ENCODE measurements at regions not wholly inside any gene's neighbourhood (a gene's known extent, or its start where the extent isn't known, plus 50 kb on each side); places are given as distances from the start of the nearest gene placed in this dataset.

DNA sequence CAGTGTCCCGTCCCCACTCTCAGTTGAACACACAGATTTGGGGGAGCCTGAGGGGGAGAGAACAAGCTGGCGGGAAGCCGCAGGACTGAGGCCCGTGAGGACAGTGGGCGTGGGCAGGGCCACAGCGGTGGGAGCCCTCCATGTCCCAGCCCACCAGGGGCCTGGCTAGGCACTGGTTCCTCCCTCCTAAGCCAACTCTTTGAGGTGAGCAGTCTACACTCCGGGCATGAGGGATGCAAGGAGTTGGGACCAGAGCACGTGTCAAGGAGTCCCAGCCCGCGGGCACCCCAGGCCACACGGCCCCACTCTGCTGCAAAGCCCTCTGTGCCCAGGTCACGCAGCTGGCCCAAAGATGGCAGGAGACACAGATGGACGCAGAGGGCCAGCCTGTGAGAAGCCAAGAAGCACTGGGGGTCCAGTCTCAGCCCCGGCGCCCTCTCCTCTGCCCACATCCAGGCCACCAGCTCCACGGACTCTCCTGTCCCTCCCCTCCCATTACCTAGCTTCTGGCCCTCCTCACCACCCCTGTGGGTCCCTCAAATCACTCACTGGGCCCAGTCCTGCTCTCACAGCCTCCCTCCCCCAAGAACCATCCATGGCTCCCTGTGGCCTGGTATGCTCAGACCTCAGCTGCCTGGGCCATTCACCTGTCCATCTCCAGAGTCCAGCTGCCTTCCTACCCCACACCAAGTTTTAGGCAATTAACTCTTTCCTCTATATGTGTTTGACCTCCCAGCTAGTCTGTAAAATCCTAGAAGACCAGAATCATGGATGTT lies 206.5 kb downstream of the RBFOX3 start:
- CTCF ChIA-PET: interaction anchor here (0.6 to 31.1 kb wide), 10 partner anchors 12 to 358 kb away, joined by 3 to 782 read pairs (median 3); no protein-coding TSS in a partner anchor

GRCh38 chr17:79401704-79402674 lies 208.9 kb downstream of the RBFOX3 start:
- H3K27ac ChIP-seq: peak overlapping the region; percentile 27 to 83
- CTCF ChIA-PET: interaction anchor here (0.7 to 31.1 kb wide), 36 partner anchors 8 to 381 kb away, joined by 3 to 782 read pairs (median 5); partner anchors contain the start of gene RBFOX3
- no peak for TF ChIP-seq NPAS2 (CRISPR knock-in tag; IDR thresholded peaks at IDR 0.05; ENCODE audit: borderline replicate concordance)
- no peak for TF ChIP-seq POLR2A (IDR thresholded peaks at IDR 0.05; ENCODE audit: low read length)
- TF ChIP-seq HOXA7 (CRISPR knock-in tag; IDR thresholded peaks at IDR 0.05): no peak
- no peak for TF ChIP-seq KDM1A (IDR thresholded peaks at IDR 0.05; ENCODE audit: low read depth)
- TF ChIP-seq GATA3 (IDR thresholded peaks at IDR 0.05; ENCODE audit: borderline replicate concordance): no peak
- TF ChIP-seq ZSCAN20 (CRISPR knock-in tag; IDR thresholded peaks at IDR 0.05): no peak
- no peak for TF ChIP-seq RNF2 (IDR thresholded peaks at IDR 0.05; ENCODE audit: borderline replicate concordance, low read depth)
- no peak for TF ChIP-seq SMC3 (IDR thresholded peaks at IDR 0.05)
- TF ChIP-seq TFCP2L1 (CRISPR knock-in tag; IDR thresholded peaks at IDR 0.05): no peak
- TF ChIP-seq, protein P1, sequence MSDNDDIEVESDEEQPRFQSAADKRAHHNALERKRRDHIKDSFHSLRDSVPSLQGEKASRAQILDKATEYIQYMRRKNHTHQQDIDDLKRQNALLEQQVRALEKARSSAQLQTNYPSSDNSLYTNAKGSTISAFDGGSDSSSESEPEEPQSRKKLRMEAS (IDR thresholded peaks at IDR 0.05): no peak
- TF ChIP-seq HOXB13 (CRISPR knock-in tag; IDR thresholded peaks at IDR 0.05; ENCODE audit: low read depth): no peak
- TF ChIP-seq PBX3 (IDR thresholded peaks at IDR 0.05): no peak
- no peak for TF ChIP-seq CHD4 (IDR thresholded peaks at IDR 0.05; ENCODE audit: borderline replicate concordance)
- TF ChIP-seq RCOR1 (IDR thresholded peaks at IDR 0.05; ENCODE audit: low read depth, low read length): no peak
- no peak for TF ChIP-seq RFX5 (IDR thresholded peaks at IDR 0.05)
- no peak for TF ChIP-seq EP300 (IDR thresholded peaks at IDR 0.05)
- no peak overlapping the region for H3K4me3 ChIP-seq
- ATAC-seq (peak; percentile 17 to 31; a peak in 4 of 6 replicates), FAIRE-seq (no peak), DNase-seq (ENCODE audit: low read depth in 1 of 2, low spot score in 1 of 2) (no peak)
- peaks cover 24% of the 10 kb centered on the region for H3K4me1 ChIP-seq
- H3K4me2 ChIP-seq: peak overlapping the region; percentile 83
- POLR2A ChIA-PET: interaction anchor here (0.6 to 0.9 kb wide), 2 partner anchors 11 to 230 kb away, joined by 4 to 5 read pairs; no protein-coding TSS in a partner anchor
- 74% methylated on average over 26 of the region's 26 CpGs for WGBS (ENCODE audit: missing lambda C conversion rate)
- no peaks in the 10 kb centered on the region for H3K9me3 ChIP-seq

More for the DNA sequence above, 206.5 kb downstream of the RBFOX3 start:
- ATAC-seq (no peak), FAIRE-seq (no peak), DNase-seq (ENCODE audit: low read depth in 1 of 2, low spot score in 1 of 2) (no peak)
- H3K4me3 ChIP-seq: no peak overlapping the region
- POLR2A ChIA-PET: no interaction called here
- H3K4me1 ChIP-seq: peaks cover 24% of the 10 kb centered on the region
- 0 out of 6 replicates have a peak overlapping the region, but pooled peaks of 1 of the 2 experiments have one; percentile 27 for H3K27ac ChIP-seq
- WGBS (ENCODE audit: missing lambda C conversion rate): 90% methylated on average over 16 of the region's 16 CpGs
- no peaks in the 10 kb centered on the region for H3K9me3 ChIP-seq
- no peak overlapping the region for H3K4me2 ChIP-seq
- TF ChIP-seq ZFP36 (IDR thresholded peaks at IDR 0.05; ENCODE audit: borderline replicate concordance, partially characterized antibody): peak; percentile 71
- no peak for TF ChIP-seq RNF2 (IDR thresholded peaks at IDR 0.05; ENCODE audit: borderline replicate concordance, low read depth)

DNA sequence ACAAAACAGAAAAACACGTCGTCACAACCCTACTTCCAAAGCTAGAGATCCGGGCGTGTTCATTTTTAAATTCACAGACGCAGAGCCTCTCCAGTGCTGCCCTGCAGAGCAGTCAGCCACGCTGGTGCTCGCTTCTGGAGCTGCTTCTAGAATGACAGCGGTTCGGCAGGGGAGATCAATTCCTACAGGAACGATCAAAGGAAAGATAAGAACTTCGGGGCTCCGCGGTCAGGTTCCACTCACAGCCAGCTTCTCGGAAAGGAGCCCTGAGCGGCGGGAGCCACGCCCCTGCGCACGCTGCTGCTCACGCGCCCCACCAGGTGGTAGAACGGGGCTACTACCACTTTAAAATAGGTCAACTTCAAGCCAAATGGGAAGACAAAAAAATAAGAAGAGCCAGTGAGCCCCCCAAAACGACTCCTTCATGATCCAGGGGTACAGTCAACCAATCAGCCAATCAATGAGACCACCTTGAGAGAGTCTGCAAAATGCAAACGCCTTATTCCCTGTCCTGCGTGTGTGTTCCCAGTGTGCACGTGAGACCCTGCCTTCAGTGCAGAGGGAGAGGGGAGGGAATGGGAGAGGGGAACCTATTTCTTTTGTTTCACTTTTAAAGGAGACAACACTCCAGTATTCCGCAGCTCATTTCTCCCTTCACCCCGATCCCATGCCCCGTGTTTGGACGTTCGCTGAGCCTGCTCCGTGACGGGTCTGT lies 209.7 kb downstream of the RBFOX3 start:
- H3K27ac ChIP-seq: peak overlapping the region; percentile 64 to 83
- ChIA-PET CTCF (interaction anchor here (0.5 to 31.1 kb wide), 57 partner anchors 9 to 382 kb away, joined by 3 to 782 read pairs (median 4); partner anchors contain the start of gene RBFOX3), POLR2A (interaction anchor here (0.6 to 0.9 kb wide), 2 partner anchors 10 to 229 kb away, joined by 4 to 5 read pairs; no protein-coding TSS in a partner anchor)
- ATAC-seq: peak; percentile 71 to 89
- H3K9me3 ChIP-seq: no peaks in the 10 kb centered on the region
- H3K4me1 ChIP-seq: peaks cover 24% of the 10 kb centered on the region
- FAIRE-seq: no peak
- 17% methylated on average over 33 of the region's 33 CpGs for WGBS (ENCODE audit: missing lambda C conversion rate)
- peak; percentile 69 to 94 for DNase-seq (ENCODE audit: low read depth in 1 of 2, low spot score in 1 of 2)
- H3K4me3 ChIP-seq: peak overlapping the region; percentile 29
- H3K4me2 ChIP-seq: peak overlapping the region; percentile 83
- TF ChIP-seq TFCP2L1 (CRISPR knock-in tag; IDR thresholded peaks at IDR 0.05) (no peak), RCOR1 (IDR thresholded peaks at IDR 0.05; ENCODE audit: low read depth, low read length) (no peak), ELK1 (IDR thresholded peaks at IDR 0.05; ENCODE audit: low read depth, low read length) (no peak), CTCF (IDR thresholded peaks at IDR 0.05) (peak; percentile 81), ESRRA (IDR thresholded peaks at IDR 0.05; ENCODE audit: borderline replicate concordance, low read length) (no peak), E2F6 (IDR thresholded peaks at IDR 0.05; ENCODE audit: borderline replicate concordance, low read depth) (peak; percentile 46; the same call in 1 of the 2 replicates), FOSB (CRISPR knock-in tag; IDR thresholded peaks at IDR 0.05) (no peak), SMC3 (IDR thresholded peaks at IDR 0.05) (peak; percentile 77), MYC (IDR thresholded peaks at IDR 0.05; ENCODE audit: borderline replicate concordance, low read length) (peak; percentile 80; the same call in 1 of the 2 replicates), HDAC2 (IDR thresholded peaks at IDR 0.05) (no peak), ZFP36 (IDR thresholded peaks at IDR 0.05; ENCODE audit: borderline replicate concordance, partially characterized antibody) (no peak)

Data from A549 (cell line).